ENCODE measurements at regions not wholly inside any gene's neighbourhood (a gene's known extent, or its start where the extent isn't known, plus 50 kb on each side); places are given as distances from the start of the nearest gene placed in this dataset.

DNA sequence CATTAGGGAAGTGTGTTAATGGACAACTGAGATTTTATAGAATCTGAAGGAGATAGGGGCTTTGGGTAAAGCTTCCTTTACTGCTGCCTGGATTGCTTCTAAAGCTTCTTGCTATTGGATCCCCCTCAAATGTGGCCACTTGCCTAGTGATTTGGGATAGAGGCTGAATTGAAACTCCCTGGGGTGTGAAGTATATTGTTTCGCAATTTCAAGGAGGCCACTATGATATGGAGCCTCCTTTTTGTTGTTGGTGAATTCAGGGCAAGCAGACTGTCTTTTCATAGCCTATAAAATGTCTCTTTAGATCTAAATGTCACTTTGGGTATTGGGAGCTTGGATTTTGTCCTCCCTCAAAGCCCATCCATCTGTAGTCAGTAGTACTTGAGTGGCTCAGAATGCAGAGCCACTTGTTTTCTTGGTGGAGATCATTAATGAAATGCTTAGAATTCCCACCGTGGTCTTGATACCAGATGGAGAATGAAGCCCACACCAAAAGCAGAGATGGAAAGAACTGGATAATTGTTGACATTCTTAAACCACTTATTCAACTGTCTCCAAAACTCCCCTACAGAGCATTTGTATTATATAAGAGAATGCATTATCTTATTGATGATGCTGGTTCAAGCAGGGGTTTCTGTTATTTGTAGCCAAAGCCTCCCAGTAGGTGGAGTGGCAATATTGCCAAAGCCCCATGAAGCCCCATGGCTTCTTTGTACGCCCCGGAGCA is 144.3 kb upstream of the KCNE2 start:
- TF ChIP-seq, protein P1, sequence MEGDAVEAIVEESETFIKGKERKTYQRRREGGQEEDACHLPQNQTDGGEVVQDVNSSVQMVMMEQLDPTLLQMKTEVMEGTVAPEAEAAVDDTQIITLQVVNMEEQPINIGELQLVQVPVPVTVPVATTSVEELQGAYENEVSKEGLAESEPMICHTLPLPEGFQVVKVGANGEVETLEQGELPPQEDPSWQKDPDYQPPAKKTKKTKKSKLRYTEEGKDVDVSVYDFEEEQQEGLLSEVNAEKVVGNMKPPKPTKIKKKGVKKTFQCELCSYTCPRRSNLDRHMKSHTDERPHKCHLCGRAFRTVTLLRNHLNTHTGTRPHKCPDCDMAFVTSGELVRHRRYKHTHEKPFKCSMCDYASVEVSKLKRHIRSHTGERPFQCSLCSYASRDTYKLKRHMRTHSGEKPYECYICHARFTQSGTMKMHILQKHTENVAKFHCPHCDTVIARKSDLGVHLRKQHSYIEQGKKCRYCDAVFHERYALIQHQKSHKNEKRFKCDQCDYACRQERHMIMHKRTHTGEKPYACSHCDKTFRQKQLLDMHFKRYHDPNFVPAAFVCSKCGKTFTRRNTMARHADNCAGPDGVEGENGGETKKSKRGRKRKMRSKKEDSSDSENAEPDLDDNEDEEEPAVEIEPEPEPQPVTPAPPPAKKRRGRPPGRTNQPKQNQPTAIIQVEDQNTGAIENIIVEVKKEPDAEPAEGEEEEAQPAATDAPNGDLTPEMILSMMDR (IDR thresholded peaks at IDR 0.05): no peak
- TF ChIP-seq, protein P2, sequence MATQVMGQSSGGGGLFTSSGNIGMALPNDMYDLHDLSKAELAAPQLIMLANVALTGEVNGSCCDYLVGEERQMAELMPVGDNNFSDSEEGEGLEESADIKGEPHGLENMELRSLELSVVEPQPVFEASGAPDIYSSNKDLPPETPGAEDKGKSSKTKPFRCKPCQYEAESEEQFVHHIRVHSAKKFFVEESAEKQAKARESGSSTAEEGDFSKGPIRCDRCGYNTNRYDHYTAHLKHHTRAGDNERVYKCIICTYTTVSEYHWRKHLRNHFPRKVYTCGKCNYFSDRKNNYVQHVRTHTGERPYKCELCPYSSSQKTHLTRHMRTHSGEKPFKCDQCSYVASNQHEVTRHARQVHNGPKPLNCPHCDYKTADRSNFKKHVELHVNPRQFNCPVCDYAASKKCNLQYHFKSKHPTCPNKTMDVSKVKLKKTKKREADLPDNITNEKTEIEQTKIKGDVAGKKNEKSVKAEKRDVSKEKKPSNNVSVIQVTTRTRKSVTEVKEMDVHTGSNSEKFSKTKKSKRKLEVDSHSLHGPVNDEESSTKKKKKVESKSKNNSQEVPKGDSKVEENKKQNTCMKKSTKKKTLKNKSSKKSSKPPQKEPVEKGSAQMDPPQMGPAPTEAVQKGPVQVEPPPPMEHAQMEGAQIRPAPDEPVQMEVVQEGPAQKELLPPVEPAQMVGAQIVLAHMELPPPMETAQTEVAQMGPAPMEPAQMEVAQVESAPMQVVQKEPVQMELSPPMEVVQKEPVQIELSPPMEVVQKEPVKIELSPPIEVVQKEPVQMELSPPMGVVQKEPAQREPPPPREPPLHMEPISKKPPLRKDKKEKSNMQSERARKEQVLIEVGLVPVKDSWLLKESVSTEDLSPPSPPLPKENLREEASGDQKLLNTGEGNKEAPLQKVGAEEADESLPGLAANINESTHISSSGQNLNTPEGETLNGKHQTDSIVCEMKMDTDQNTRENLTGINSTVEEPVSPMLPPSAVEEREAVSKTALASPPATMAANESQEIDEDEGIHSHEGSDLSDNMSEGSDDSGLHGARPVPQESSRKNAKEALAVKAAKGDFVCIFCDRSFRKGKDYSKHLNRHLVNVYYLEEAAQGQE (IDR thresholded peaks at IDR 0.05; ENCODE audit: insufficient read depth in 1 of 2, low read depth in 2 of 2, low read length in 1 of 2): no peak
- TF ChIP-seq SIN3A (IDR thresholded peaks at IDR 0.05; ENCODE audit: borderline replicate concordance, insufficient read depth, low read depth, low read length) (no peak), POLR2AphosphoS5 (IDR thresholded peaks at IDR 0.05; ENCODE audit: low read depth, low read length) (no peak)

All from Panc1 (cell line).